Loucy (cell line): ENCODE measurements at regions not wholly inside any gene's neighbourhood (a gene's known extent, or its start where the extent isn't known, plus 50 kb on each side); places are given as distances from the start of the nearest gene placed in this dataset.

ENCODE experiments used
- CTCF ChIP-seq: fragments of 200-600 bp; sonication (generic); conservative IDR thresholded peaks from 2 replicates; pipeline ENCODE4 v1.5.1; 2014; ENCODE audit warnings: mild to moderate bottlenecking, antibody characterized with exemption, low read length
- EZH2phosphoT487 ChIP-seq: fragments of 200-600 bp; IDR thresholded peaks from 2 replicates; pipeline ENCODE4 v1.6.1; 2018; ENCODE audit warnings: antibody characterized with exemption, mild to moderate bottlenecking, moderate library complexity, borderline replicate concordance

- no peak for TF ChIP-seq CTCF
- no peak for TF ChIP-seq EZH2phosphoT487
Observed at GRCh38 chr20:24095756-24096155, 107.2 kb upstream of the GGTLC1 start.
